ENCODE measurements at regions not wholly inside any gene's neighbourhood (a gene's known extent, or its start where the extent isn't known, plus 50 kb on each side); places are given as distances from the start of the nearest gene placed in this dataset.

- no peaks in the 10 kb centered on the region for H3K36me3 Mint-ChIP-seq (ENCODE audit: low read depth, unreplicated experiment)
- Histone ChIP-seq H3K4me2 (ENCODE audit: low read length) (no peak overlapping the region), H3K4me3 (ENCODE audit: insufficient read depth, low read depth, low read length) (no peak overlapping the region), H3K79me2 (ENCODE audit: insufficient read depth, low read length) (no peaks in the 10 kb centered on the region), H4K20me1 (ENCODE audit: insufficient read depth, low read length) (no peaks in the 10 kb centered on the region), H2AFZ (ENCODE audit: low read depth, low read length) (no peak overlapping the region), H3K27me3 (ENCODE audit: insufficient read depth, low read length) (peaks cover 9% of the 10 kb centered on the region), H3K27ac (ENCODE audit: low read depth, low read length) (no peak overlapping the region), H3K36me3 (ENCODE audit: insufficient read depth, low read length) (no peaks in the 10 kb centered on the region), H3K9ac (ENCODE audit: low read length) (no peak overlapping the region), H3K9me3 (ENCODE audit: insufficient read depth, low read depth, low read length) (no peaks in the 10 kb centered on the region), H3K4me1 (ENCODE audit: insufficient read depth, low read length) (no peaks in the 10 kb centered on the region)
- peaks cover 3% of the 10 kb centered on the region for H3K4me1 Mint-ChIP-seq (ENCODE audit: low read depth, unreplicated experiment)
- no peak overlapping the region for H3K27ac Mint-ChIP-seq (ENCODE audit: unreplicated experiment)
- TF ChIP-seq, protein P1, sequence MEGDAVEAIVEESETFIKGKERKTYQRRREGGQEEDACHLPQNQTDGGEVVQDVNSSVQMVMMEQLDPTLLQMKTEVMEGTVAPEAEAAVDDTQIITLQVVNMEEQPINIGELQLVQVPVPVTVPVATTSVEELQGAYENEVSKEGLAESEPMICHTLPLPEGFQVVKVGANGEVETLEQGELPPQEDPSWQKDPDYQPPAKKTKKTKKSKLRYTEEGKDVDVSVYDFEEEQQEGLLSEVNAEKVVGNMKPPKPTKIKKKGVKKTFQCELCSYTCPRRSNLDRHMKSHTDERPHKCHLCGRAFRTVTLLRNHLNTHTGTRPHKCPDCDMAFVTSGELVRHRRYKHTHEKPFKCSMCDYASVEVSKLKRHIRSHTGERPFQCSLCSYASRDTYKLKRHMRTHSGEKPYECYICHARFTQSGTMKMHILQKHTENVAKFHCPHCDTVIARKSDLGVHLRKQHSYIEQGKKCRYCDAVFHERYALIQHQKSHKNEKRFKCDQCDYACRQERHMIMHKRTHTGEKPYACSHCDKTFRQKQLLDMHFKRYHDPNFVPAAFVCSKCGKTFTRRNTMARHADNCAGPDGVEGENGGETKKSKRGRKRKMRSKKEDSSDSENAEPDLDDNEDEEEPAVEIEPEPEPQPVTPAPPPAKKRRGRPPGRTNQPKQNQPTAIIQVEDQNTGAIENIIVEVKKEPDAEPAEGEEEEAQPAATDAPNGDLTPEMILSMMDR (IDR thresholded peaks at IDR 0.05; ENCODE audit: insufficient read depth, low read depth, low read length): no peak
- TF ChIP-seq EZH2 (IDR thresholded peaks at IDR 0.05; ENCODE audit: insufficient read depth, low read length): no peak
- H3K9me3 Mint-ChIP-seq (ENCODE audit: unreplicated experiment): no peaks in the 10 kb centered on the region
- H3K27me3 Mint-ChIP-seq (ENCODE audit: low read depth, unreplicated experiment): peaks cover 23% of the 10 kb centered on the region
- FAIRE-seq (no peak), DNase-seq (ENCODE audit: low read depth) (no peak)
- no peak overlapping the region for H3K4me3 Mint-ChIP-seq (ENCODE audit: unreplicated experiment)
These were observed 265.4 kb upstream of the NFE2L3 start for GRCh38 chr7:25886387-25887240.

- Histone ChIP-seq H3K36me3 (ENCODE audit: insufficient read depth, low read length) (no peaks in the 10 kb centered on the region), H3K27ac (ENCODE audit: low read depth, low read length) (no peak overlapping the region), H2AFZ (ENCODE audit: low read depth, low read length) (no peak overlapping the region), H3K9ac (ENCODE audit: low read length) (no peak overlapping the region), H3K79me2 (ENCODE audit: insufficient read depth, low read length) (no peaks in the 10 kb centered on the region), H3K4me1 (ENCODE audit: insufficient read depth, low read length) (no peaks in the 10 kb centered on the region), H3K27me3 (ENCODE audit: insufficient read depth, low read length) (peaks cover 9% of the 10 kb centered on the region), H3K4me2 (ENCODE audit: low read length) (no peak overlapping the region), H3K4me3 (ENCODE audit: insufficient read depth, low read depth, low read length) (no peak overlapping the region), H4K20me1 (ENCODE audit: insufficient read depth, low read length) (no peaks in the 10 kb centered on the region), H3K9me3 (ENCODE audit: insufficient read depth, low read depth, low read length) (no peaks in the 10 kb centered on the region)
- no peak for TF ChIP-seq EZH2 (IDR thresholded peaks at IDR 0.05; ENCODE audit: insufficient read depth, low read length)
- TF ChIP-seq, protein P1 (IDR thresholded peaks at IDR 0.05; ENCODE audit: insufficient read depth, low read depth, low read length): no peak
- H3K9me3 Mint-ChIP-seq (ENCODE audit: unreplicated experiment): no peaks in the 10 kb centered on the region
- no peak for FAIRE-seq
- H3K4me3 Mint-ChIP-seq (ENCODE audit: unreplicated experiment): no peak overlapping the region
- H3K36me3 Mint-ChIP-seq (ENCODE audit: low read depth, unreplicated experiment): no peaks in the 10 kb centered on the region
- H3K4me1 Mint-ChIP-seq (ENCODE audit: low read depth, unreplicated experiment): peaks cover 5% of the 10 kb centered on the region
- peaks cover 25% of the 10 kb centered on the region for H3K27me3 Mint-ChIP-seq (ENCODE audit: low read depth, unreplicated experiment)
- no peak for DNase-seq (ENCODE audit: low read depth)
- H3K27ac Mint-ChIP-seq (ENCODE audit: unreplicated experiment): no peak overlapping the region
These were observed 264.7 kb upstream of the NFE2L3 start for GRCh38 chr7:25887266-25887665.

Data from astrocyte (in vitro differentiated cells and primary cell).